PFSK-1 (cell line): ENCODE measurements at regions not wholly inside any gene's neighbourhood (a gene's known extent, or its start where the extent isn't known, plus 50 kb on each side); places are given as distances from the start of the nearest gene placed in this dataset.
A peak's percentile ranks its signal among the peaks of the same experiment; 100 is the strongest.

Experiments
- FOXP2 ChIP-seq: optimal IDR thresholded peaks from 2 replicates; pipeline ENCODE3; 2011; ENCODE audit warnings: borderline replicate concordance, control low read depth, inconsistent platforms; ENCODE audit not compliant: insufficient read depth; ENCODE audit errors: extremely low read length, extremely low read depth
- POLR2AphosphoS5 ChIP-seq: IDR thresholded peaks from 2 replicates; pipeline ENCODE4 v1.6.1; 2012; ENCODE audit warnings: low read depth, mild to moderate bottlenecking, control low read depth, low read length, moderate library complexity
- REST ChIP-seq, 2 experiments: IDR thresholded peaks; 2 replicates each; pipeline versions ENCODE4 v1.6.1 to v1.8.0; 2011 to 2012; ENCODE audit warnings: low read depth in 2 of 2, low read length in 2 of 2, control low read depth in 1 of 2, inconsistent platforms in 1 of 2, mild to moderate bottlenecking in 1 of 2, moderate library complexity in 1 of 2; ENCODE audit not compliant: insufficient read depth in 1 of 2
- SIN3A ChIP-seq: IDR thresholded peaks from 2 replicates; pipeline ENCODE4 v1.6.1; 2012; ENCODE audit warnings: mild to moderate bottlenecking, low read length, moderate library complexity, borderline replicate concordance; ENCODE audit not compliant: insufficient read depth
- TAF1 ChIP-seq: IDR thresholded peaks from 2 replicates; pipeline ENCODE4 v1.6.1; 2012; ENCODE audit warnings: low read length, control low read depth, borderline replicate concordance; ENCODE audit not compliant: insufficient read depth

DNA sequence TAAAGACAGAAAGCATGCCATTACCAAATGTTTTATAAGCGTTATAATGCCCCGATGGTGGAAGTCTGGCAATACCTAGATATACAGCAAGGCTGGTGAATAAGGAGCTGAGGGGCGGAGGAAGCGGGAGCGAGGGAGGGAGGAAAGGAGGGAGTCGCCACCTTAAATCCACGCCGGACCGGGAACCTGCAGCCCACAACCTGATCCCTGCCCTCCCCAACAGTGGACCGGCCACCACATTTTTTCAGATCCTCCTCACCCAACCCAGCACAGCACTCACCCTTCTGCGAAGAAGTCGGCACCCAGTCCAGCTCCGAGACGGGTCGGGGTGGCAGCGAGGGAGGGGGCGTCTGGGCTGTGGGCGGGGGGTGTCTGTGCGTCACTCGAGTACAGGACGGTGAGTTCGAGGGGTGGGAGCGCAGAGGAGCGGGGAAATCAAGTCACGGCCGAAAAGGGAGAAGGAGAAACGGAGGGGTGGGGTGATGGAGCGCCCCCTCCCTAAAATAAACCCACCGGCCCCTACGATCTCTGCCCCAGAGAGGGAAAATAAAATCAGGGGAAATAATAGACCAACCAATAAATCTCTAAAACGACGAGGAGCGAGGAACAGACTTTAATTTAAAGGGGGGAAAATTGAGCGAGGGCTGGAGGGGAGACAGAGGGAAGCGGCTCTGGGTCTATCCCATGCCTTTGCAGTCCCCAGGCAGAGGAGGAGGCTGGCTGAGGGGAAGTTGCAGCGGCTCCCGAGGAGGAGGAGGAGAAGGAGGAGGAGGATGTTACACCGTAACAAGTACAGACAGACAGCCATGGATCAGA is 96.5 kb upstream of the SERTAD2 start:
- TF ChIP-seq REST (IDR thresholded peaks at IDR 0.05; ENCODE audit: insufficient read depth in 1 of 2, low read depth in 2 of 2, low read length in 2 of 2) (no peak), SIN3A (no peak), POLR2AphosphoS5 (no peak; the same call in 1 of the 2 replicates), FOXP2 (no peak)

DNA sequence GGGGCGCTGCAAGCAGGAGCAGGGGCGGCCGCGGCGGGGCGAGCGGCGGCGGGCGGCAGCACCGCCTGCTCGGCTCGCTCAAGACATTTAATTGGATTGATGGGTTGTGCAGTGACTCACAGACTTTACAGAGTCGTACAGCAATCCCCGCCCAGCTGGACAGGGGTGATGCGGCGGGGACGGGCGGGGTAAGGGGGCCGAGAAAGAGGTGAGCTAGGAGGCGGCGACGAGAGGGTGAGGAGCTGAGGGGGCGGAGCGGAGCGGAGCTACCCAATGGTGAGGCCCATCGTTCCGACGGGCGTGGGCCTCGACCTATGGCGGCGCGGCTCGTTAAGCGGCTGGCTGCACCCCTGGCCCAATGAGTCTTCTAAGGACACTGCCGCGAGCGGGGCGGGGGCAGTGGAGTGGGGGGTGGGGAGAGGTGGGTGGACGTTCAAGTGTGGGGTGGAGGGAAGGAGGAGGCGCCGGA is 97.1 kb upstream of the SERTAD2 start:
- TF ChIP-seq POLR2AphosphoS5: peak; percentile 81; the same call in 1 of the 2 replicates
- peak in 1 of 2 experiments; percentile 50; a peak in 1 of 4 replicates for TF ChIP-seq REST (IDR thresholded peaks at IDR 0.05; ENCODE audit: insufficient read depth in 1 of 2, low read depth in 2 of 2, low read length in 2 of 2)
- TF ChIP-seq FOXP2: peak; percentile 11
- peak; percentile 85; the same call in 1 of the 2 replicates for TF ChIP-seq TAF1
- no peak for TF ChIP-seq SIN3A

DNA sequence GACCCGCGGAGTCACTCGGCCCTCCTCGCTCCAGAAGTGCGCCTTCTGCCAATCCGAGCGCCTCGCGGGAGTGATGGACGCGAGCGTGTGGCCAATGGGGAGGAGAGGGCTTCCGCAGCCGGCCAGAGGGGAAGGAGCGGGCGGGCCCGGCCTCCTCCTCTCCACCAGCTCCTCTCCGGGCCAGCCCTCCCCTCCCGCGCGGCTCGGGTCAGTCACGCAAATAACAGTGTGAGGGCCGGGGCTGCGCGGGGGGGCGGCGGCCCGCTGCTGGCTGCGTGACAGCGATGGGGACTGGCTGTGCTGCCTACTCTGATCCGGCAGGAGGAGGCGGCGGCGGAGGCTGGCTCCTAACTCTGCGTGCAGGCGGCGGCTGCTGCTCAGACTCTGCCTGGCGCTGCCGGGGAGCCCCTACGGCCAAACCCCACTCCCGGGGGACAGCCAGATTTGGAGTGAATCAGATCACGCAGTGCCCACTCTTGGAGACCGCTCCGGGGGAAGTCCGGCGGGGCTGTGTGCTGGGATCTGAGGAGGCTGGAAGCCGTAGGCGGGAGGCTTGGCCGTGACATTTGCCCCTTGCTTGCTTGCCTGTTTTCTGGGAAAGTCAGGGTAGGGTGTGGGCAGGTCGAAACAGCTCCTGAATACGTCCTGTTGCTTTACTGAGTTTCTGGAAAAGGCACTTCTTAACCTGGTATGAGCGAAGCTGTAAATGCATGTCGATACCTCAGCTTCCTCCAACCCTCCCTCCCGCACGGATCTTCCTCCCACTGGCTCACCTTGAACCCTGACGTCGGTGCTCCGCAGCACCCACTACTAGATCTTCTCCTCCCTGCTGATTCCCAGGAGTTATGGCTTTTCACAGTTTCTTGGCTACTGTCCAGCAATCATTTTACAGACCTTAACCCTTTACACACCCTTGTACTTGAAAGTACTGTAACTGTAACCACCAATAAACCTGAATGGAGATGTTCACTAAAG is 97.9 kb upstream of the SERTAD2 start:
- TF ChIP-seq FOXP2 (peak; percentile 11), TAF1 (no peak), REST (IDR thresholded peaks at IDR 0.05; ENCODE audit: insufficient read depth in 1 of 2, low read depth in 2 of 2, low read length in 2 of 2) (no peak), SIN3A (peak; percentile 49; the same call in 1 of the 2 replicates), POLR2AphosphoS5 (peak; percentile 60; the same call in 1 of the 2 replicates)

DNA sequence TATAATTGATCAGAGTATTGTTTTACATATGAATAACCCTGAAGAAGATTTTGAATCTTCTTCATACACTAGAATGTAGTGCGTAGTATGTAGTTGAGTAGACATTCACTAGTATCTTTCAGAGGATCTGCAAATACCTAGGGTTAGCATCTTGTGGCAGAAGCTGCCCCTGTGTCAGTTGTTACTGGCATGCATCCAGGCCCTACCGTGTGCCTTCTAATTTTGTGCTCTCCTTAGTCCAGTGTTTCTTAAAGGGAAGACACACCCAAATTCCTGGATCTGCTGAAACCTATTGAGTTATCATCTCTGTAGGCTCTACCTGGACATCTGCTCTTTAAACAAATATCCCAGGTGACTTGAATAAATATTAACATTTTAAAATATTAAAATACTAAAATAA is 99.7 kb upstream of the SERTAD2 start:
- TF ChIP-seq FOXP2: no peak
- TF ChIP-seq SIN3A: no peak
- TF ChIP-seq TAF1: no peak
- TF ChIP-seq POLR2AphosphoS5: no peak
- TF ChIP-seq REST (IDR thresholded peaks at IDR 0.05; ENCODE audit: insufficient read depth in 1 of 2, low read depth in 2 of 2, low read length in 2 of 2): no peak
